NCI-H510A treated with DMSO at 0.1 percent for 48 hours (cell line): ENCODE measurements at regions not wholly inside any gene's neighbourhood (a gene's known extent, or its start where the extent isn't known, plus 50 kb on each side); places are given as distances from the start of the nearest gene placed in this dataset.
"Not testable (repeated sequence)": the region's sequence is repeated elsewhere in the genome, so short reads cannot be mapped to it uniquely, and the experiment has no call there.

Experiments used
- DNase-seq: peaks from one replicate; lab custom pipeline; 2025; lab: John Stamatoyannopoulos, UW

- no peak for DNase-seq
Measured at GRCh38 chr4:98828801-98829200, 100.1 kb downstream of the EIF4E start.

- no peak for DNase-seq
Measured at GRCh38 chr4:98827661-98828060, 101.3 kb downstream of the EIF4E start.

- no peak for DNase-seq
Measured at GRCh38 chr4:98822144-98822543, 106.8 kb downstream of the EIF4E start.

- DNase-seq = not testable (repeated sequence)
Measured at GRCh38 chr4:98818116-98818515, 110.8 kb downstream of the EIF4E start.

GRCh38 chr4:98816816-98817215 is 112.1 kb downstream of the EIF4E start:
- no peak for DNase-seq

- no peak for DNase-seq
Measured at GRCh38 chr4:98816386-98816785, 112.5 kb downstream of the EIF4E start.

- DNase-seq = no peak
Measured at GRCh38 chr4:98804403-98804802, 124.5 kb downstream of the EIF4E start.

- no peak for DNase-seq
Measured at GRCh38 chr4:98803251-98803650, 125.7 kb downstream of the EIF4E start.

GRCh38 chr4:98802770-98803198 is 126.1 kb downstream of the EIF4E start:
- no peak for DNase-seq

GRCh38 chr4:98801259-98801725 is 127.6 kb downstream of the EIF4E start:
- DNase-seq = no peak

GRCh38 chr4:98796991-98797390 is 131.9 kb downstream of the EIF4E start:
- no peak for DNase-seq

GRCh38 chr4:98794565-98795205 is 134.2 kb downstream of the EIF4E start:
- DNase-seq = no peak

- no peak for DNase-seq
Measured at GRCh38 chr4:98793658-98794057, 135.2 kb upstream of the TSPAN5 start.

- no peak for DNase-seq
Measured at GRCh38 chr4:98786866-98787265, 128.5 kb upstream of the TSPAN5 start.

- DNase-seq = no peak
Measured at GRCh38 chr4:98784947-98785706, 126.7 kb upstream of the TSPAN5 start.

GRCh38 chr4:98781641-98782357 is 123.4 kb upstream of the TSPAN5 start:
- DNase-seq = no peak

- no peak for DNase-seq
Measured at GRCh38 chr4:98780926-98781325, 122.5 kb upstream of the TSPAN5 start.

GRCh38 chr4:98779088-98779487 is 120.7 kb upstream of the TSPAN5 start:
- DNase-seq = no peak

- no peak for DNase-seq
Measured at GRCh38 chr4:98778206-98778605, 119.8 kb upstream of the TSPAN5 start.

GRCh38 chr4:98775672-98776071 is 117.3 kb upstream of the TSPAN5 start:
- no peak for DNase-seq

- DNase-seq = no peak
Measured at GRCh38 chr4:98773638-98774037, 115.2 kb upstream of the TSPAN5 start.

- DNase-seq = peak; percentile 5
Measured at GRCh38 chr4:98771959-98772632, 113.7 kb upstream of the TSPAN5 start.
